ENCODE measurements at regions not wholly inside any gene's neighbourhood (a gene's known extent, or its start where the extent isn't known, plus 50 kb on each side); places are given as distances from the start of the nearest gene placed in this dataset.

DNA sequence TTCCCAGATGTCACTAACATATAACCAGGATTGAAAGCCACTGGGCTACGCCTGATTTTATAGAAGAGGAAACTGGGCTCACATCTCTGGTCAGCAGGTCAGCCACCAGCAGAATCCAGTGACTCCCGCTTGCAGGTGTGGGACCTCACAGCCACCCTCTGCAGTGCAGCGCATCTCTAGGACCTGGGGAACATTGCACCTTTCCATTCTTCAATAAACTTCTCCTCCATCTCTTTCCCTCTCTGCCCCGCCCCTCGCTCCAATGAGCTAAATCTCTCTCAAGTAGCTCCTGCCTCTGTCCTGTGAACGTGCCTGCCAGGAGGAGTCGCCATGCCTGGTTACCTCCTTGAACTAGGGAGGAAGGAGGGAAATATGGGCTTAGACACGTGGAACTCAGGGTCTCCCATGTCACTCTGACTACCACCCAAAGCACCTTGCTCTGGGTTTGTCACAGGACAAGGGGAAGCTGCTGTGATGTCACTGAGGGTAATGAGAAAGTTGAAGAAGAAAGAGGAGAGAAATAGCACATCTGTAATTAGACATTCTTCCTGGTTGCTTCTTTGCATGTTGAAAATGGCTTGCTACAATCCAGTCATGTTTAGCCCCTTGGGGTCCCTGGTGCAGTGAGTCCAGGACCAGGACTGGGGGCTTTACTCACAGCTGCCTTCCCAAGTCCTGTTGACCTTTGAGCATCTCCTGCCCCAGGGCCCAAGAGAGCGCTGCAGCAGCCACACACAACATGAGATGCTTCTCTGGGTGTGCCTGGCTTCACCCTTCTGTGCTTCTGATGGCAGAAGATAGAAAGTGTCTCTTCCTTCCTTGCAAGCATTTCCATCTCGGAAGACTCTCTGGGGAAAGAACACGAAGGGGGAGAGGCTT is 469.4 kb downstream of the PREX1 start:
- DNase-seq (ENCODE audit: low spot score), result no peak

DNA sequence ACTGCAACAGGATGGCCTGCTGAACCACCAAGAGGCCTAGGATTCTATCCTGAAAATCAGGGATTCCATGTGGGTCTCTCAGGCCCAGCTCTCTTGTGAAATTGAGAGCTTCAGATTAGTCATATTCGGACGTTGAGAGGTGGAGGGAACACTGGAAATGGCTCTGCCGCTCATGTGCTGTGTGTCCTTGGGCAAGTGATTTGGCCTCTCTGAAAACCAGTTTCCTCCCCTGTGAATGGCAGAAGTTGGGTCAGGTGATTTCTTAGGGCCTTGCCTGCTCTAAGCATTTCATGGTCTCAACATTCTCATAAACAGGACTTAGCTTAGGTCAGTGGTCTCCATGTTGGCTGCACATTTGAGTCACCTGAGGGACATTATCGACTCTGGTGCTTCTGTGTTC is 470.1 kb downstream of the PREX1 start:
- DNase-seq (ENCODE audit: low spot score), result no peak

DNA sequence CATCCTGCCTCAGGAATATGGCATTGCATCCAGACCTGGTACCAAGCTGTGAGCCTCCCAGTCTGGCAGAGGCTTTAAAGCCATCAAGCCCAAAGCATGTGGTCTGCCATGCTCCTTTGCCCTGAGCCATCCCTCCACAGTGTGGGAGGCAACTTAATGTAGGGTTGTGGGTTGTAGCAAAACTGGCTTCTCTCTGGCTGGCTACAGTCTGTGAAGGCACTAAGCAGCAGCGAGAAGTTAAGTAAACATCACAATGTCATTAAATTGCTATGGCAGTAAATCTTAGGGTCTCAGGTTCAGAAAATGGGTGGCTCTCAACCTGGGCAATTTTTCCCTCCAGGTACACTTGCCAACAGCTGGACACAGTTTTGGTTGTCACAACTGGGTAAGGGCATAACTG is 472.9 kb downstream of the PREX1 start:
- no peak for DNase-seq (ENCODE audit: low spot score)

DNA sequence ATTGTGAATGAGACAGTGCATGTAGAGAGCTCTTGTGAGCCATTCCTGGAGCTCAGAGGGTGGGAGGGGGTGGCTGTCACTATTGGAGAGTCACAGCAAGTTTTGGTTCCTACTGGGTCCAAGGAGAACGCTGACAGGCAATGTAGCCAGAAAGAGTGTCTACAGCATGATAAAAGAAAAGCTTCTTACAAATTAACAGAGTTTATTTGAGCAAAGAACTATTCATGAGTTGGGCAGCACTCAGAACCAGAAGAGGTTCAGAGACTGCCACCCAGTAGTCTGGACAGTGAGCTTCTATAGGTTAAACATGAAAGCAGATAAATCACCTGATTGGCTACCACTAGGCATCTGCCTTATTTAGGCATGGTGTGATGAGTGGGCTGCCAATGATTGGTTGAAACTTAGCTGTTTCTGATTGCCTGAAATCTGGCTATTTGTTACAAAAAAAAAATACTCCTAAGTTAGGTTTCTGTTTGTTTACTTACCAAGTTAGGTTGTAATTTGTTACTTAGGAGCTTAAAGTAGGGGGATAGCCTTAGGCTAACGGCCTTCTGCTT is 473.4 kb downstream of the PREX1 start:
- DNase-seq (ENCODE audit: low spot score), result no peak

DNA sequence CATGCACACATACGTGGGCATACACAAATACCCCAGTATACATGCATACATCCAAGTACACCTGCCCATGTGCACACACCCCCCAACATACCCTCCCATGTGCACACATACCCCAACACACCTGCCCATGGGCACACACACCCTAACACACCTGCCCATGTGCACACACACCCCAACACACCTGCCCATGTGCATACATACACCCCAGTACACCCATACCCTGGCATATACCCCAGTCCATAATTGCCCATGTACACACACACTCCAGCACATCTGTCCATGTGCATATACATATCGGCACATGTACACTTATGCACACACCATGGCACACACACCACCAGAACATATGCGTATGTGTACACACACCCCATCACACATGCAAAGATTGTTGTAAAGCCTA is 475.2 kb downstream of the PREX1 start:
- no peak for DNase-seq (ENCODE audit: low spot score)

DNA sequence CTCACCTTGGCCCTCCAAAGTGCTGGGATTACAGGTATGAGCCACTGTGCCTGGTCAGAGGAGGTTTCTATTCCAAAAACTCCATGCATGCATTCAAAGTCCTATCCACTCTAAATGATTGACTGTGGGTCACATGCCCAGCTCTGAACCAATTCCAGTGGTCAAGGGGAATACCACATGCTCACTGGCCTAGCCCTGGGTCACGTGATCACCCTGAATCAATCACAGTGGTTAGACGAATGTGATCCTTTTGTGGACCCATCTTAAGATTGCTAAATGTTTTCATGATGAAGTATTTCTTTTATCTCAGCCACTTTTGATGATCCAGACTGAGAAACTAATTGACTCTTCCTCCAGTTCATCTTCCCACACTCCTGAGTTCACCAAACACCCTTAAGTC is 475.8 kb downstream of the PREX1 start:
- no peak for DNase-seq (ENCODE audit: low spot score)

DNA sequence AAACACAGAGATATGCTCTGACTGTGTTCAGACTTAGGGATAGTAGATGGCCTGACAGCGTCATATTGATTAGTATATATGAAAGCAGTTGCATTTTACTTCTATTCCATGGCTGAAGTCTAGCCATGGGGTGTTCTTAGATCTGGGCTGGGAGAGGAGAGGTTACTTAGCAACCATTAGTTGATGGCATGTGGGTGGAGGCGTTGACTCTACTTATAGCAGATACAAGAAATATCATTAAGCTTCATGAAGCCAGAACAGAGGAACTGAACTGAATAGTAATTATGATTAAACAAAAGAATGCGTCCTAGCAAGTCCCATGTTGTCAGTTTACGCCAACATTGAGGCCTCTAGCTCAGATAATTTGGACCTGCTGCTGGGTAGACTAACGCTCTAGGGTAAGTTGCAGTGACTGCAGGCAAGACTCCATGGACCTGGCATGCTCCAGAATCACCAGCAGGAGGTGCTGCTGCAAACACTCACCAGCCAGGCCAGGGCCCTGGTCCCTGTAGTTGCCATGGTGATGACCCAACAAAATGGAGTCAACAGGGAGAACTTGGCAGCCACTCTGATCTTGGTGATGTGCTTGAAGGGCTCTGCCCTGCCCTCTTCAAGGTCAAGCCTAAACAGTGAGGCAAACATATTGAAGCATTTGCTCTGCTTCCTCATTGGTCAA is 477.3 kb downstream of the PREX1 start:
- peak; percentile 63 for DNase-seq (ENCODE audit: low spot score)

DNA sequence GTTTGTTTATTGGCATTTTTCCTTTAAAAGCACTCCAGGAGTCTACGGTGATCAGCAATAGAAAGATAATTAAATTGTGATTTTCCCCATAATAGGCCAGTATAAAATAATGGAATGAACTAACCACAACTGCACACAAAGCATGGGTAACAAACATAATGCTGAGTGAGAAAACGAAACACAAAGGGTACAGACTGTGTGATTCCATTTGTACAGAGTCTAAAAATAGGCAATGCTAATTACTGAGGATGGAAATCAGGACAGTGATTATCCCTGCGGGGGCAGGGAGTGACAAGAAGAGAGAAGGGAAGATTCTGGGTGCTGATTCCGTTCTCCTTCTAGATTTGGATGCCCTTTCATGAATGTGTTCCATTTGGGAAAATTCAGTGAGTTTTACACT is 478.1 kb downstream of the PREX1 start:
- DNase-seq (ENCODE audit: low spot score), result no peak

DNA sequence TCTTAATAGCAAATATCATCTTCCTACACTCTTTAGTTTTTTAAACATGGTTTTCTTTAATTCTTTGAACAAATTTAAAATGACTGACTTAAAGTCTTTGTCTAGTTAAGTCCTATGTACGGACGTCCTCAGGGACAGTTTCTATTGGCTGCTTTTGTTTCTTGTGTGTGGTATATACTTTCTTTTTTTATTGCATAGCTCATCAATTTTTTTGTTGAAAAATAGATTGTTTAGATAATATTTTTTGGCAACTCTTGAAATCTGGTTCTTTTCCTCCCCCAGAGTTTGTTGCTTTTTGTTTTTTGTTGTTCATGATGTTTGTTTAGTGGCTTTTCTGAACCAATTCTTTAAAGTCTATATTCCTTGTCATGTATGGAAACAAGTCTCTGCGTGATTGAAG is 479.8 kb downstream of the PREX1 start:
- no peak for DNase-seq (ENCODE audit: low spot score)

DNA sequence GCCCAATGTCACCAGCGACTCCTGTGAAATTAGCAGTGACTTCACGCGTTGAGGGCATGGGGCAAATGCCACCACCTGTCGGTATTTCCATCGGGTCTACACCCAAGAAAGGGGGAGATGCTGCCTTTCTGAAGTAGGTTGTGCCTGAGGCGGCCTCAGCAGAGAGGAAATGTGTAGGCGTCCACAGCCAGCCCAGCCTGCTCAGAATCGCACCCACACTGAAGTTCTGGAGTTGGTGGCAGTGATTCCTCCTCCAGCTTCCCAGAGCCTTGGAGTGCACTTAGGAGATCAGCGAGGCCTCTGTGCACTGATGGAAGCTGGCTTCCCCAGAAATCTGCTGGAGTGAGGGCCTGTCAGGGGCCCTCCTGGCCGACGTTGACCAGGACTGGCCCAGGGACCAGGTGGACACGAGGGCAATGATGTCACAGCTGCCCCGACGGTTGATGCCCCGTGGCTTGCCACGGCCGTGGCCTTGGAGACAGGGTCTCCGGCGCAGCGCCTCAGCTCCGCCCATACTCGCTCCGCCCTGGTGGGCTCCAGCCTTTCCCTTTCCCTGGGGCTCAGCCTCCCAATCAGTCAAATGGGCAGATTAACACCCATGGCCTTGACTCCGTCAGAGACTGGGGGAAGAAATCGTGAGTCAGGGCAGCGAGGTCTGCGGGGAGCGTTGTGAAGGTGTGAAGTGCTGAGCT is 484.8 kb downstream of the PREX1 start:
- no peak for DNase-seq (ENCODE audit: low spot score)

DNA sequence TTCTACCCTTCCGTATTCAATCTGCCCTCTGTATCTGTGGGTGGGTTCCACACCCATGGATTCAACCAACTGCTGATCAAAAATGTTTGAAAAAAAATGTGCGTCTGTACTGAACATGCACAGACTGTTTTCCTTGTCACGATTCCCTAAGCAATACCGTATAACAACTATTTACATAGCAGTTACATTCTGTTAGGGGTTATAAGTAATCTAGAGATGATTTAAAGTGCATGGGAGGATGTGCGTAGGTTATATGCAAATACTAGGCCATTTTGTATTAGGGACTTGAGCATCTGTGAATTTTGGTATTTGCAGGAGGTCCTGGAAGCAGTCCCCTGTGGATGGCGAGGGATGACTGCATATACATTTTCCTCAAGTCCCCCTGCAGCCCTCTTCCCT is 486.9 kb downstream of the PREX1 start:
- no peak for DNase-seq (ENCODE audit: low spot score)

DNA sequence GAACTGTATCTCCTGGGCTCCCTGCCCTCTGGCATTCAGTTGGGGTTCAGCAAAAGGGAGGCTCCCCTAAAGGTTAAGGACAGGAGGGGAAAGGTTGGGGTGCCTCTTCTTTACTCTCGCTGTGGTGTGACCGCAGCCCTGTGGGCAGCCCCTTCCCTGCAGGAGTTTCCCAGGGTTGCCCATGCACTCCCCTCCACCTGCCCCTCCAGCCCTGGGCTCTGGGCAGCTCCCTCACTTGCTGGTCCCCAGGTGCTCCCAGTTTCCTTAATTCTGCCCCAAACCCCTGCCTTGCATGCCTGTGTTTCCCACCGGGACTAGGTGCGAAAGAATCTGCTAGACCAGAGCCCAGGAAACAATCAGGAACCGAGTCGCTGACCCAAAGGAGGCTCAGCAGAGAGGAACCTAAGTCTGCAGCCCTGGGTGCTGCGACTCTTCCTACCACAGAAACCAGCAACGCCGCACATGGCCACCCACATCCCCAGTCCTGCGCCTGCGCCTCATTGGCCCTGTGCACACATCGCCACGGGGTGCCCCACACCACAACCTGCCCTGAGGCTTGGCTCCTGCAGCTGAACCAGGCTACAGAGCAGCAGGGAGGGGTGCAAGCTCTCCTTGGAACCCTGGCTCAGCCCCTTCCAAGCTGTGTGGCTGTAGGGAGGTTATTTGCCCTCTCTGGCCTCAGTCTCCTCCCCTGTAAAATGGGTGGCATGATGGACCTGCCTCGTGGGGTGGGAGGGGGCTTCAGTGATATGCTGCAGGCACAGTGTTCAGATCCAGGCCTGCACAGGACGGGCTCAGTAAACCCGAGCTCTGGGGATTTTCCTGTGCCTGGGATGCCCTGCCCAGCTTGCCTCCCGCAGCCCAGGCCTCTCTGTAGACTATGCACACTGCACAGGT is 487.6 kb downstream of the PREX1 start:
- no peak for DNase-seq (ENCODE audit: low spot score)

DNA sequence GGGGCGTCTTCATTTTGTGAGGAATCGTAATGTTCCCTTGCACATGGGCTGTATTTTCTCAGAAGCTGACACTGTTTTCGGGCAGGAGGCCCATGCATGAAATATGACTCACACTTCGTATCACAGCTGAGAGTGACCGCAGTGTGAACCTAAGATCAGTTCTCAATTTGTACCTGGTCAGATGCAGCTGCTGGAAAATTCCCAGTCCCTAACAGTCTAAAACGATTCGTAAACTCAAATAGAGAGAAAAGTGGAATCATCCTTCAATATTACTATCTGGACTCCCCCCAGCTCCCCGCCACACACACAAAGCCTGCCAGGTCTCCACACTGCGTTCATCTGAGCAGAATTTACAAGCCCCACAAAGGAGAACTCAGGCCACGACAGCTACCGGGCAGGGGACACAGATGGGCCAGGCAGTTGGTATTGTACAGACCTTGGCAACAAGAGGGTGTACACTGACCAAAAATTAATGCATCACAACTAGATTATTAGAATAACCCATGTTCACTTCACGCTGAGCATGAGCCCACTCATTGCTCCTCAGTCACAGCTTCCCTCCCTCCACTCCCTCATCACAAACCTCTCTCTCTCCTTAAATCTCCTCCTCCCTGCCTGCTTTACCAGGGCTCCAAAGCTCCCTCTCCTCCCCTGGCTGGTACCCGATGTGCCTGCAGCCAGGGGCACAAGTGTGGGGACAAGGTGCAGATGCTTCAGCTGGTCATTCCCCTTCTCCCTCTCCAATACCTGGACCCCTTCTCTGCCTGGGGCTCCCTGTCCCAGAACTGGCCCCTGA is 488.4 kb downstream of the PREX1 start:
- DNase-seq (ENCODE audit: low spot score), result no peak

DNA sequence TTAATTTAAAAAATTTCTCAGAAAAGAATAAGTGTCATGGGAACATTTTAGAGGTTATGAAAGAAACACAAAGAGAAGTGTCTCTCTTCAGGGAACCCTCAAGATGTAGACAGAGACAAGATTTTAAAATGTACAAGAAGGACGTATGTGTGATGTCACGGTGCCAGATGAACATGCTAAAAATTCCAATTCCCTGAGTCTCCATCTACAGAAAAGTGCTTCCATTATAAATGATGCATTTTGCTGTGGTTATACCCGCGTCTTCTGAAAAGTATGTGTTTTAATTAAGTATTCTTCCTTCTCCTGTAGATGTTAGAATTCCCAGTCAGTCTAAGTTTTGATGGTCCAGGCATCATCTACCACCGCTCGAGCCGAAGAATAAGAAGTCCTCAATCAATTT is 489.1 kb downstream of the PREX1 start:
- DNase-seq (ENCODE audit: low spot score), result no peak

DNA sequence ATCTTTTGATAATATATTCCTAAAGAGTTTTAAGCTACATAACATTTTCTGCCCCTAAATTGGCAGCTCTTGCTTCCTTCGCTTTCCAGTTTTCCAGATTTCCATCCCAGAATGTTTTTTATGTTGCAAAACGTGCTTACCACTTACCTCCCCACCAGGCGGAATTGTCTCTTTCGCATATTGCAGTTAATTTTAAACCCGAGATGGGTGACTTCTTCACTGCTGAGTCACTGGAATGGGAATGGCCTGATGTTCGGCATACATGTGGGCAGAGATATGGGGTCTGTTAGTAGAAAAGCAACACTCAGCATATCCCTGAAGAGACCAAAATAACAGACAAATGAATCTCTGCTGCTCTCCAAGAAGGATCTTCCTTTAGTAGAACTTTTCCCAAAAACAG is 491.2 kb downstream of the PREX1 start:
- DNase-seq (ENCODE audit: low spot score), result no peak

DNA sequence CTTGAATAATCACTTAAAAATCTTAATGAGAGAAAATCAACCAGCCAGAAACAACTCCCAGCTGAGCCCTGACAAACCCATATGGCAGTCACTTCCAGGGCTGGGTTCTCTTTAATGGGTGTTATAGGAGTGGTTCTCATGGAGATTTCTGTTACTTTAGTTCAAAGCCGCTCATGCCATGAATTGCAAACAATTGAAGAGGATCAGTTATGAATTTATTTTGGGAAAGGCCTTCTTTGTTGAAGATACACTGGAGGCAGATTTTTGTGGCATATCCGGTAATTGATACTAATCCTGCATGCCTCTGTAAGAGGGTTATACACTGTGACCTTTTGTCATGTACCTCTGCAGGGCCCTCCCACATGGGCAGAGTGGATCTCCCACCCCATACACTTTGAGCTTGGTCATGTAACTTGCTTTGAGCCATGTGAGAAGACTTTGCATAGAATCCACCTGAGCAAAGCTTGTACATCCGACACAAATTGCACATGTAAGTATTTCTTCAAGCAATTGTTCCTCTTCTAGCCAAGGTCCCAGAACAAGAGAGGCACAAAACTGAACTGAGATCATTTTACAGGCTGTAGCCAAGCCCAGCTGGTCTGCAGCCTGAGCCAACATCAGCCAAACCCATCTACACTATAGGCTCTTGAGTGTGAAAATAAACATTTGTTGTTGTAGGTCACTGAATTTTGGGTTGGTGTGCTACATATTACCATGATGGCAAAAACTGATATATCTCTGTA is 492.3 kb downstream of the PREX1 start:
- DNase-seq (ENCODE audit: low spot score), result no peak

DNA sequence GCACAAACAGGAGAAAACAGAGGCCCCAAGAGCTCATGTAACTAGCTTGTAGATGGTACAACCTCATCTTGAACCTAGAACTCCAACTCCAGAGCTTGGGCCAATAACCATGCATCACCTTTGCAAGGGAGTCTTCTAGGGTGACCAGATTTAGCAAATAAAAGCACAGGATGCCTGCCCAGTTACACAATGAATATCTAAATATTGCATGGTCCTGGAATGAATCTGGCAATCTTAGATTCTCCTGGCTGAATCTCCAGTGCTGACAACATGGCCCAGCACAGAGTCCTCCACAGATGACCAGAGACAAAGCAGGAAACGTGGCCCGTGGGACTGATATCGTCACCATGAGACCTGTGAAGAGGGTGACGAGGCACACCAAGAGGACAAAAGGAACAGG is 494.1 kb downstream of the PREX1 start:
- no peak for DNase-seq (ENCODE audit: low spot score)

DNA sequence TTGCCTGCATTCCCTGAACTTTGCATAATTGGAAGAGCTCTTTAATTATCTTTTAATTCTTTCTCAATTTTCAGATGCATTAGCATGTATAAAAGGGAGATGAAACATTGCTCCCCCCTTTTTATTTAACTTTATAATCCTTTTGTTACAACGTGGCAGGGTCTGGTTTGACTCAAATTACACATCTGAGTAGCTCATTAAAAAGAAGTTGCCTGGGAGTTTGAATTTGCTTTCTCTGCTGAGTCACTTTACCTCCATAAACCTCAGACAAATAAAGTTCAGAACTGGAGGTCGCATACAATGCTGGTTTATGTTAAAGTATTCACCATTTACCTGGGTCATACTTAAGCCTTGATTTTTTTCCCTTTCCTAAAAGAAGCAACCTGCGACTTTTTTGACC is 495.2 kb downstream of the PREX1 start:
- no peak for DNase-seq (ENCODE audit: low spot score)

DNA sequence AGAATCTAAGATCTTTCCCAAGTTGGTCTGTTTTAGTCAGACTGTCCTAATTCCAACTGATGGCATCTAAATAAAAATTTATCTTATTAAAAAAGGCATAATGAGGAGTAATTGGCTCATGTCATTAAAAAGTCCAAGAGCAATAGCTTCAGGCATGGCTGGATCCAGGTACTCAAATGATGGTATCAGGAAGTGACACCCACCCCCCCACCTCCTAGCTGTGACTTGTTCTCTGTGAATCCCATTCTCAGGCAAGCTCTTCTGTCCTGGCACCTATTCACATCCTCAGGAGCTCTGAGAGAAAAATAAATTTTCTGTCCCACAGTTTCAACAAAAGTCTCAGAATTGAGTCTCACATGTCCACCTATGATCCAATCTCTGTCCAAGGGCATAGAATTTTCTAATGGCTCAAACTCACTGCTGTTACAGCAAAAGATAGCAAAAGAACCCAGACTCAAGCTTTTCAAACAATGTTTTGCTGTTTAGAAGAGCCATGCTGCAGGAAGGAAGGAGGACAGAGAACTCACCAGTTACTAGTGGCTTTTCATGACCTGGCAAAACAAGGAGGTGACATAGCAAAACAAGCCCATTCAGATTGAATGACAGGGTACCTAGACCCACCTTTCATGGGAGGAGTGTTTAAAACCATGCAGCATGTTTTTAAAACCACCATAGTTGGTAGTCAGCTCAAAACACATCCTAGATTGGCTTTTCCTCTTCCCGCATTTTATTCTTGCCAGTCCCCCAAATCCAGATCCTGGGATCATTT is 496.1 kb downstream of the PREX1 start:
- DNase-seq (ENCODE audit: low spot score), result no peak
